GM23338 (cell line): ENCODE measurements at regions not wholly inside any gene's neighbourhood (a gene's known extent, or its start where the extent isn't known, plus 50 kb on each side); places are given as distances from the start of the nearest gene placed in this dataset.
A peak's percentile ranks its signal among the peaks of the same experiment; 100 is the strongest.

Experiments
- ATAC-seq: fragments of 200-7000 bp; cut with Tn5 transposase; 3 replicates; pipeline ENCODE4 v1.9.1; 2020
- DNase-seq: peaks from one replicate; pipeline ENCODE4 v3.0.0-alpha.2; 2015; ENCODE audit warnings: low spot score
- H2AFZ ChIP-seq: fragments of 200-600 bp; sonication (generic); 2 replicates; pipeline ENCODE4 v1.8.0; 2016; ENCODE audit warnings: antibody characterized with exemption, mild to moderate bottlenecking, moderate library complexity
- H3F3A ChIP-seq: fragments of 200-600 bp; sonication (generic); replicated peaks from 2 replicates; pipeline ENCODE4 v1.8.0; 2017; ENCODE audit warnings: antibody characterized with exemption, mixed run types, low read depth
- H3K27ac ChIP-seq: fragments of 200-600 bp; sonication (generic); 2 replicates; pipeline ENCODE4 v1.6.1; 2016; ENCODE audit warnings: low read depth
- H3K27me3 ChIP-seq: fragments of 200-600 bp; sonication (generic); 2 replicates; pipeline ENCODE4 v1.8.0; 2016; ENCODE audit warnings: mild to moderate bottlenecking, mixed run types, moderate library complexity; ENCODE audit not compliant: insufficient read depth
- H3K36me3 ChIP-seq: fragments of 200-600 bp; sonication (generic); 2 replicates; pipeline ENCODE4 v1.8.0; 2016; ENCODE audit warnings: mild to moderate bottlenecking; ENCODE audit not compliant: insufficient read depth
- H3K4me1 ChIP-seq: fragments of 200-600 bp; sonication (generic); 2 replicates; pipeline ENCODE4 v1.8.0; 2016; ENCODE audit warnings: mild to moderate bottlenecking, moderate library complexity; ENCODE audit not compliant: insufficient read depth
- H3K4me2 ChIP-seq: fragments of 200-600 bp; sonication (generic); 2 replicates; pipeline ENCODE4 v1.7.1; 2017; ENCODE audit warnings: mixed run types
- H3K4me3 ChIP-seq: fragments of 200-600 bp; sonication (generic); 2 replicates; pipeline ENCODE4 v1.6.1; 2016; ENCODE audit warnings: mixed run types
- H3K79me2 ChIP-seq: fragments of 200-600 bp; sonication (generic); replicated peaks from 2 replicates; pipeline ENCODE4 v1.8.0; 2017; ENCODE audit warnings: mild to moderate bottlenecking; ENCODE audit not compliant: insufficient read depth
- H3K9me2 ChIP-seq: fragments of 200-600 bp; sonication (generic); 2 replicates; pipeline ENCODE4 v1.8.0; 2017; ENCODE audit not compliant: insufficient read depth
- H4K20me1 ChIP-seq: fragments of 200-600 bp; sonication (generic); replicated peaks from 2 replicates; pipeline ENCODE4 v1.8.0; 2017; ENCODE audit warnings: mild to moderate bottlenecking; ENCODE audit not compliant: insufficient read depth
- H3K27ac Mint-ChIP-seq: 2 replicates; pipeline ENCODE4 v1.8.0; 2020; ENCODE audit warnings: inconsistent platforms, mild to moderate bottlenecking, moderate library complexity, mixed read lengths
- H3K27me3 Mint-ChIP-seq: 3 replicates; pipeline ENCODE4 v1.8.0; 2022; ENCODE audit warnings: low read depth, mild to moderate bottlenecking, moderate library complexity, mixed read lengths, inconsistent platforms; ENCODE audit not compliant: insufficient read depth, poor library complexity
- H3K36me3 Mint-ChIP-seq: 3 replicates; pipeline ENCODE4 v1.8.0; 2021; ENCODE audit warnings: low read depth, mild to moderate bottlenecking, inconsistent platforms, moderate library complexity, mixed read lengths
- H3K4me1 Mint-ChIP-seq: 3 replicates; pipeline ENCODE4 v1.8.0; 2020; ENCODE audit warnings: mild to moderate bottlenecking, inconsistent platforms, mixed read lengths
- H3K4me3 Mint-ChIP-seq: 3 replicates; pipeline ENCODE4 v1.8.0; 2021; ENCODE audit warnings: moderate library complexity, mild to moderate bottlenecking, inconsistent platforms, mixed read lengths
- H3K9me3 Mint-ChIP-seq: 3 replicates; pipeline ENCODE4 v1.8.0; 2020; ENCODE audit warnings: moderate library complexity, mild to moderate bottlenecking, inconsistent platforms, mixed read lengths
- CTCF ChIP-seq, 2 experiments: fragments of 200-600 bp in 1 of 2; sonication (generic) in 1 of 2; conservative IDR thresholded peaks; 2 replicates each; pipeline versions ENCODE4 v1.5.1 to v1.6.1; 2016 to 2017; ENCODE audit warnings: antibody characterized with exemption in 2 of 2, low read depth in 2 of 2, mild to moderate bottlenecking in 2 of 2, moderate library complexity in 1 of 2
- JUNB ChIP-seq: IDR thresholded peaks from one replicate; pipeline ENCODE4 v1.6.1; 2016; ENCODE audit warnings: antibody characterized with exemption; ENCODE audit not compliant: unreplicated experiment
- ZNF331 ChIP-seq: fragments of 250-450 bp; sonication (Bioruptor Pico); IDR thresholded peaks from 2 replicates; pipeline ENCODE4 v1.5.0; 2020; ENCODE audit warnings: low read depth, mild to moderate bottlenecking, moderate library complexity
- ZNF462 ChIP-seq: fragments of 250-450 bp; sonication (Bioruptor Pico); IDR thresholded peaks from 2 replicates; pipeline ENCODE4 v1.5.0; 2020; ENCODE audit warnings: mild to moderate bottlenecking, moderate library complexity

- H3K4me3 ChIP-seq: no peak overlapping the region
- H3K36me3 ChIP-seq: no peaks in the 10 kb centered on the region
- no peaks in the 10 kb centered on the region for H3K4me1 Mint-ChIP-seq
- ATAC-seq (no peak), DNase-seq (no peak)
- no peak overlapping the region for H3K27ac ChIP-seq
- no peaks in the 10 kb centered on the region for H3F3A ChIP-seq
- H3K79me2 ChIP-seq: no peaks in the 10 kb centered on the region
- H3K27me3 Mint-ChIP-seq: peaks cover 6% of the 10 kb centered on the region
- no peak for TF ChIP-seq JUNB
- no peak for TF ChIP-seq ZNF462 (CRISPR knock-in tag)
- H3K9me3 Mint-ChIP-seq: peaks cover 79% of the 10 kb centered on the region
- H3K27me3 ChIP-seq: no peaks in the 10 kb centered on the region
- H4K20me1 ChIP-seq: no peaks in the 10 kb centered on the region
- no peaks in the 10 kb centered on the region for H3K4me1 ChIP-seq
- no peaks in the 10 kb centered on the region for H3K9me2 ChIP-seq
- H2AFZ ChIP-seq: no peak overlapping the region
- H3K27ac Mint-ChIP-seq: no peak overlapping the region
- peaks cover 9% of the 10 kb centered on the region; the same call in 2 of the 3 replicates for H3K36me3 Mint-ChIP-seq
- H3K4me3 Mint-ChIP-seq: no peak overlapping the region
- no peak overlapping the region for H3K4me2 ChIP-seq
Measured at GRCh38 chr2:4675295-4675694, 971.9 kb downstream of the DCDC2C start.

GRCh38 chr2:4678927-4679326 is 975.6 kb downstream of the DCDC2C start:
- no peaks in the 10 kb centered on the region for H3K4me1 ChIP-seq
- H3K27ac ChIP-seq: no peak overlapping the region
- H3K9me2 ChIP-seq: no peaks in the 10 kb centered on the region
- TF ChIP-seq CTCF (conservative IDR thresholded peaks at IDR 0.05; ENCODE audit: low read depth in 2 of 2) (peak in 1 of 2 experiments; percentile 46; a peak in 2 of 4 replicates), ZNF331 (CRISPR knock-in tag) (no peak)
- no peak overlapping the region for H3K27ac Mint-ChIP-seq
- ATAC-seq (no peak), DNase-seq (no peak)
- no peak overlapping the region for H3K4me3 ChIP-seq
- H3K36me3 ChIP-seq: no peaks in the 10 kb centered on the region
- H3F3A ChIP-seq: no peaks in the 10 kb centered on the region
- H3K36me3 Mint-ChIP-seq: peaks cover 7% of the 10 kb centered on the region; the same call in 2 of the 3 replicates
- H3K9me3 Mint-ChIP-seq: peaks cover 75% of the 10 kb centered on the region
- H3K4me3 Mint-ChIP-seq: no peak overlapping the region
- H2AFZ ChIP-seq: no peak overlapping the region
- no peaks in the 10 kb centered on the region for H3K79me2 ChIP-seq
- H3K4me2 ChIP-seq: no peak overlapping the region
- H4K20me1 ChIP-seq: no peaks in the 10 kb centered on the region
- H3K27me3 Mint-ChIP-seq: peaks cover 6% of the 10 kb centered on the region
- no peaks in the 10 kb centered on the region for H3K27me3 ChIP-seq
- no peaks in the 10 kb centered on the region for H3K4me1 Mint-ChIP-seq
